Adipocyte (in vitro differentiated cells): ENCODE measurements at regions not wholly inside any gene's neighbourhood (a gene's known extent, or its start where the extent isn't known, plus 50 kb on each side); places are given as distances from the start of the nearest gene placed in this dataset.
A peak's percentile ranks its signal among the peaks of the same experiment; 100 is the strongest.

ENCODE experiments used
- DNase-seq: peaks from one replicate; pipeline ENCODE4 v3.0.0-alpha.2; 2015; ENCODE audit warnings: low read depth
- H3K27me3 ChIP-seq: replicated peaks from 2 replicates; pipeline ENCODE4 v1.7.0; 2013; ENCODE audit warnings: mild to moderate bottlenecking, low read length, moderate library complexity; ENCODE audit not compliant: control insufficient read depth, insufficient read depth
- H3K36me3 ChIP-seq: 2 replicates; pipeline ENCODE4 v1.7.0; 2013; ENCODE audit warnings: low read length, mild to moderate bottlenecking, moderate library complexity; ENCODE audit not compliant: control insufficient read depth, insufficient read depth, severe bottlenecking
- H3K4me1 ChIP-seq: 2 replicates; pipeline ENCODE4 v1.7.0; 2013; ENCODE audit warnings: mild to moderate bottlenecking, low read length, moderate library complexity; ENCODE audit not compliant: control insufficient read depth, insufficient read depth
- H3K4me3 ChIP-seq: 2 replicates; pipeline ENCODE4 v1.7.0; 2013; ENCODE audit warnings: mild to moderate bottlenecking, low read length, moderate library complexity
- H3K9ac ChIP-seq: 2 replicates; pipeline ENCODE4 v1.7.0; 2013; ENCODE audit warnings: mild to moderate bottlenecking, low read length, moderate library complexity
- H3K9me3 ChIP-seq: 2 replicates; pipeline ENCODE4 v1.7.0; 2013; ENCODE audit warnings: mild to moderate bottlenecking, low read length, moderate library complexity; ENCODE audit not compliant: control insufficient read depth

GRCh38 chr15:38882221-38882620, 317.6 kb upstream of the RASGRP1 start:
- Histone ChIP-seq H3K4me1 (peaks cover 60% of the 10 kb centered on the region), H3K9me3 (no peaks in the 10 kb centered on the region), H3K4me3 (no peak overlapping the region), H3K27me3 (no peaks in the 10 kb centered on the region), H3K9ac (no peak overlapping the region), H3K36me3 (no peaks in the 10 kb centered on the region)
- no peak for DNase-seq

- Histone ChIP-seq H3K4me3 (no peak overlapping the region), H3K9me3 (no peaks in the 10 kb centered on the region), H3K4me1 (peaks cover 48% of the 10 kb centered on the region), H3K9ac (no peak overlapping the region), H3K36me3 (no peaks in the 10 kb centered on the region), H3K27me3 (no peaks in the 10 kb centered on the region)
- peak; percentile 66 for DNase-seq
These were observed 319.4 kb upstream of the RASGRP1 start for GRCh38 chr15:38883987-38884386.

GRCh38 chr15:38885001-38885400, 320.4 kb upstream of the RASGRP1 start:
- Histone ChIP-seq H3K4me1 (peaks cover 38% of the 10 kb centered on the region), H3K9me3 (no peaks in the 10 kb centered on the region), H3K36me3 (no peaks in the 10 kb centered on the region), H3K4me3 (peak overlapping the region; percentile 37), H3K27me3 (no peaks in the 10 kb centered on the region), H3K9ac (peak overlapping the region; percentile 73)
- DNase-seq = peak; percentile 56

- Histone ChIP-seq H3K9ac (peak overlapping the region; percentile 73), H3K4me1 (peaks cover 33% of the 10 kb centered on the region), H3K27me3 (no peaks in the 10 kb centered on the region), H3K36me3 (no peaks in the 10 kb centered on the region), H3K4me3 (peak overlapping the region; percentile 47), H3K9me3 (no peaks in the 10 kb centered on the region)
- peak; percentile 13 for DNase-seq
These were observed 320.9 kb upstream of the RASGRP1 start for GRCh38 chr15:38885471-38885952.

- Histone ChIP-seq H3K4me1 (peaks cover 32% of the 10 kb centered on the region), H3K4me3 (peak overlapping the region; percentile 47), H3K36me3 (no peaks in the 10 kb centered on the region), H3K9ac (peak overlapping the region; percentile 73), H3K27me3 (no peaks in the 10 kb centered on the region), H3K9me3 (no peaks in the 10 kb centered on the region)
- peak; percentile 89 for DNase-seq
These were observed 321.9 kb upstream of the RASGRP1 start for GRCh38 chr15:38886315-38887163.

- DNase-seq = no peak
- H3K9me3 ChIP-seq = no peaks in the 10 kb centered on the region
- no peak overlapping the region for H3K4me3 ChIP-seq
- no peaks in the 10 kb centered on the region for H3K27me3 ChIP-seq
- no peaks in the 10 kb centered on the region for H3K36me3 ChIP-seq
- H3K9ac ChIP-seq = no peak overlapping the region
- H3K4me1 ChIP-seq = peaks cover 41% of the 10 kb centered on the region
These were observed 324.1 kb upstream of the RASGRP1 start for GRCh38 chr15:38888701-38889221.

- Histone ChIP-seq H3K27me3 (no peaks in the 10 kb centered on the region), H3K9me3 (no peaks in the 10 kb centered on the region), H3K9ac (no peak overlapping the region), H3K36me3 (no peaks in the 10 kb centered on the region), H3K4me1 (peaks cover 40% of the 10 kb centered on the region), H3K4me3 (no peak overlapping the region)
- DNase-seq = no peak
These were observed 325.6 kb upstream of the RASGRP1 start for GRCh38 chr15:38890194-38890593.

GRCh38 chr15:38893925-38894242, 329.3 kb upstream of the RASGRP1 start:
- H3K4me3 ChIP-seq = peak overlapping the region; percentile 11
- peak overlapping the region; percentile 78 for H3K9ac ChIP-seq
- no peaks in the 10 kb centered on the region for H3K9me3 ChIP-seq
- H3K4me1 ChIP-seq = peaks cover 30% of the 10 kb centered on the region
- DNase-seq = no peak
- no peaks in the 10 kb centered on the region for H3K36me3 ChIP-seq
- no peaks in the 10 kb centered on the region for H3K27me3 ChIP-seq

- H3K4me1 ChIP-seq = peaks cover 30% of the 10 kb centered on the region
- no peaks in the 10 kb centered on the region for H3K9me3 ChIP-seq
- H3K27me3 ChIP-seq = no peaks in the 10 kb centered on the region
- H3K4me3 ChIP-seq = peak overlapping the region; percentile 11
- H3K36me3 ChIP-seq = no peaks in the 10 kb centered on the region
- DNase-seq = peak; percentile 72
- peak overlapping the region; percentile 78 for H3K9ac ChIP-seq
These were observed 329.8 kb upstream of the RASGRP1 start for GRCh38 chr15:38894243-38894948.

- DNase-seq = peak; percentile 61
- H3K4me3 ChIP-seq = peak overlapping the region; percentile 12
- H3K36me3 ChIP-seq = no peaks in the 10 kb centered on the region
- no peaks in the 10 kb centered on the region for H3K27me3 ChIP-seq
- H3K4me1 ChIP-seq = peaks cover 30% of the 10 kb centered on the region
- H3K9me3 ChIP-seq = no peaks in the 10 kb centered on the region
- H3K9ac ChIP-seq = peak overlapping the region; percentile 78
These were observed 331.0 kb upstream of the RASGRP1 start for GRCh38 chr15:38895326-38896255.
